ENCODE measurements at regions not wholly inside any gene's neighbourhood (a gene's known extent, or its start where the extent isn't known, plus 50 kb on each side); places are given as distances from the start of the nearest gene placed in this dataset.
"Not testable (repeated sequence)": the region's sequence is repeated elsewhere in the genome, so short reads cannot be mapped to it uniquely, and the experiment has no call there.

DNA sequence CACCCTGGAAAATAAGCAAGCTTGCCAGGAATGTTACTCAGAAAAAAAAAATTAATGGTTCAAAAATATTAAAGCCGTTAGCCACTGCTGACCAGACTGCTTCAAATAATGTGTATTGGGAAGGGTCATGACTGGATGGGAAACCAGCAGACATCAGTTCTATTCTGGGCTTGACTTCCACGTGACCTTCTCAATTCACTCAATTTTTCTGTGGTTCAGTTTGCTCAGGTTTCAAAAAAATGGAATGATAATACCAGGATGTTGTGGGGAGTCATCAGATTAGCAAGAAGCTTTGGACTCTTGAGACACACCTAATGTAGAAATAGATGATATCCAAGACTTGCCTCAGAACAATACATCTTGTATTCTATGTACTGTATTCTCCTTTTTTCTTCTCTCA lies 541.9 kb upstream of the BOD1L1 start:
- WGBS (ENCODE audit: extremely low coverage, insufficient read length, low lambda C conversion rate), result no CpG with 5 or more reads among the region's 2 CpGs
- no peak overlapping the region for H3K9ac ChIP-seq (ENCODE audit: extremely low read depth, insufficient read length, low read length)

GRCh38 chr4:14169940-14170339 lies 542.4 kb upstream of the BOD1L1 start:
- not testable (repeated sequence) for H3K79me2 ChIP-seq (ENCODE audit: insufficient read depth, low read length); H4K5ac ChIP-seq (ENCODE audit: insufficient read length, low read depth, low read length); H2BK12ac ChIP-seq (ENCODE audit: insufficient read length, low read depth, low read length); H3K4me2 ChIP-seq (ENCODE audit: insufficient read depth, insufficient read length, low read length); H3K27me3 ChIP-seq (ENCODE audit: insufficient read depth, low read length); H3K23me2 ChIP-seq (ENCODE audit: insufficient read length, low read depth, low read length, poor library complexity, severe bottlenecking); H3K9ac ChIP-seq (ENCODE audit: extremely low read depth, insufficient read length, low read length); H3K27me3 Mint-ChIP-seq (ENCODE audit: low read depth); H3T11ph ChIP-seq (ENCODE audit: low read length); H3K4me3 Mint-ChIP-seq; H2BK20ac ChIP-seq (ENCODE audit: low read depth, low read length, poor library complexity, severe bottlenecking); H3K14ac ChIP-seq (ENCODE audit: insufficient read depth, low read length); H3K4ac ChIP-seq (ENCODE audit: low read depth, low read length); H3K79me1 ChIP-seq (ENCODE audit: insufficient read depth, low read depth, low read length, poor library complexity, severe bottlenecking); H3K9me3 ChIP-seq (ENCODE audit: control insufficient read depth, low read depth, low read length); H2BK5ac ChIP-seq (ENCODE audit: insufficient read length, low read length); H2AK5ac ChIP-seq (ENCODE audit: insufficient read length, low read length); H4K91ac ChIP-seq (ENCODE audit: insufficient read length, low read depth, low read length); H4K20me1 ChIP-seq (ENCODE audit: control insufficient read depth, insufficient read depth, insufficient read length); H3K56ac ChIP-seq (ENCODE audit: insufficient read length, low read depth, low read length); H3K23ac ChIP-seq (ENCODE audit: insufficient read length, low read depth, low read length); H3K4me1 ChIP-seq (ENCODE audit: insufficient read depth, low read length); H2AFZ ChIP-seq (ENCODE audit: low read length); H2BK120ac ChIP-seq (ENCODE audit: low read depth, low read length, poor library complexity, severe bottlenecking); H4K8ac ChIP-seq (replicated peaks; ENCODE audit: insufficient read length, low read depth, low read length); H3K18ac ChIP-seq (ENCODE audit: insufficient read length, low read depth, low read length); H2BK15ac ChIP-seq (ENCODE audit: low read depth, low read length); H3K27ac ChIP-seq (ENCODE audit: insufficient read length, low read depth, low read length); H3K9me3 Mint-ChIP-seq; H3K36me3 Mint-ChIP-seq (ENCODE audit: insufficient read depth in 1 of 3, low read depth in 3 of 3)
- H3K4me1 Mint-ChIP-seq, result peaks cover 25 to 49% of the 10 kb centered on the region in 2 experiments
- peak; percentile 49 for DNase-seq
- peak overlapping the region in 2 of 3 experiments; percentile 11 to 61; a peak in 4 of 7 replicates for H3K27ac Mint-ChIP-seq
- WGBS (ENCODE audit: extremely low coverage, insufficient read length, low lambda C conversion rate), result no CpG with 5 or more reads among the region's 6 CpGs

More for the DNA sequence above, 541.9 kb upstream of the BOD1L1 start:
- H3K27me3 ChIP-seq (ENCODE audit: insufficient read depth, low read length), result no peaks in the 10 kb centered on the region
- H3K4ac ChIP-seq (ENCODE audit: low read depth, low read length), result no peak overlapping the region
- H3K23me2 ChIP-seq (ENCODE audit: insufficient read length, low read depth, low read length, poor library complexity, severe bottlenecking), result no peaks in the 10 kb centered on the region
- peaks cover under 1% of the 10 kb centered on the region for H3K27me3 Mint-ChIP-seq (ENCODE audit: low read depth)
- no peak overlapping the region for H3K18ac ChIP-seq (ENCODE audit: insufficient read length, low read depth, low read length)
- no peak overlapping the region for H2BK12ac ChIP-seq (ENCODE audit: insufficient read length, low read depth, low read length)
- no peak overlapping the region for H4K5ac ChIP-seq (ENCODE audit: insufficient read length, low read depth, low read length)
- no peak overlapping the region for H3K14ac ChIP-seq (ENCODE audit: insufficient read depth, low read length)
- H3K56ac ChIP-seq (ENCODE audit: insufficient read length, low read depth, low read length), result no peak overlapping the region
- H3T11ph ChIP-seq (ENCODE audit: low read length), result no peak overlapping the region
- no peaks in the 10 kb centered on the region for H4K20me1 ChIP-seq (ENCODE audit: control insufficient read depth, insufficient read depth, insufficient read length)
- no peaks in the 10 kb centered on the region for H3K9me3 Mint-ChIP-seq
- no peak overlapping the region for H3K27ac ChIP-seq (ENCODE audit: insufficient read length, low read depth, low read length)
- no peaks in the 10 kb centered on the region for H3K79me1 ChIP-seq (ENCODE audit: insufficient read depth, low read depth, low read length, poor library complexity, severe bottlenecking)
- no peak overlapping the region for H2AFZ ChIP-seq (ENCODE audit: low read length)
- H3K23ac ChIP-seq (ENCODE audit: insufficient read length, low read depth, low read length), result no peak overlapping the region
- no peak for DNase-seq
- H2BK5ac ChIP-seq (ENCODE audit: insufficient read length, low read length), result no peak overlapping the region
- no peaks in the 10 kb centered on the region for H3K9me3 ChIP-seq (ENCODE audit: control insufficient read depth, low read depth, low read length)
- no peak overlapping the region for H4K8ac ChIP-seq (replicated peaks; ENCODE audit: insufficient read length, low read depth, low read length)
- no peak overlapping the region for H4K91ac ChIP-seq (ENCODE audit: insufficient read length, low read depth, low read length)
- no peak overlapping the region for H3K4me2 ChIP-seq (ENCODE audit: insufficient read depth, insufficient read length, low read length)
- H3K36me3 Mint-ChIP-seq (ENCODE audit: insufficient read depth in 1 of 3, low read depth in 3 of 3), result no peaks in the 10 kb centered on the region; a peak in 1 of 7 replicates
- no peak overlapping the region for H2BK120ac ChIP-seq (ENCODE audit: low read depth, low read length, poor library complexity, severe bottlenecking)
- H2AK5ac ChIP-seq (ENCODE audit: insufficient read length, low read length), result no peak overlapping the region
- peak overlapping the region in 1 of 3 experiments; percentile 11; a peak in 2 of 7 replicates for H3K27ac Mint-ChIP-seq
- TF ChIP-seq CTCF (conservative IDR thresholded peaks at IDR 0.05), result no peak
- H3K4me3 Mint-ChIP-seq, result no peak overlapping the region
- H3K79me2 ChIP-seq (ENCODE audit: insufficient read depth, low read length), result no peaks in the 10 kb centered on the region
- no peak overlapping the region for H2BK20ac ChIP-seq (ENCODE audit: low read depth, low read length, poor library complexity, severe bottlenecking)
- no peak overlapping the region for H2BK15ac ChIP-seq (ENCODE audit: low read depth, low read length)
- peaks cover 3% of the 10 kb centered on the region; the same call in 1 of the 2 replicates for H3K4me1 ChIP-seq (ENCODE audit: insufficient read depth, low read length)
- H3K4me1 Mint-ChIP-seq, result peaks cover 21 to 44% of the 10 kb centered on the region in 2 experiments

All from H9 (cell line).